GM19452 (cell line): ENCODE measurements at regions not wholly inside any gene's neighbourhood (a gene's known extent, or its start where the extent isn't known, plus 50 kb on each side); places are given as distances from the start of the nearest gene placed in this dataset.

Source experiments
- ATAC-seq: cut with Tn5 transposase; IDR thresholded peaks from one replicate; pipeline ENCODE4 v1.9.1; 2021; ENCODE audit not compliant: unreplicated experiment

GRCh38 chr14:52380294-52380693 is 66.2 kb downstream of the PTGER2 start:
- peak; percentile 100 for ATAC-seq
